HG03175 (cell line): ENCODE measurements at regions not wholly inside any gene's neighbourhood (a gene's known extent, or its start where the extent isn't known, plus 50 kb on each side); places are given as distances from the start of the nearest gene placed in this dataset.

ENCODE experiments used
- ATAC-seq: cut with Tn5 transposase; IDR thresholded peaks from one replicate; pipeline ENCODE4 v1.9.1; 2021; ENCODE audit warnings: mild to moderate bottlenecking, moderate library complexity; ENCODE audit not compliant: unreplicated experiment

- no peak for ATAC-seq
Observed at GRCh38 chr4:19455196-19455595, 796.5 kb upstream of the SLIT2 start.

DNA sequence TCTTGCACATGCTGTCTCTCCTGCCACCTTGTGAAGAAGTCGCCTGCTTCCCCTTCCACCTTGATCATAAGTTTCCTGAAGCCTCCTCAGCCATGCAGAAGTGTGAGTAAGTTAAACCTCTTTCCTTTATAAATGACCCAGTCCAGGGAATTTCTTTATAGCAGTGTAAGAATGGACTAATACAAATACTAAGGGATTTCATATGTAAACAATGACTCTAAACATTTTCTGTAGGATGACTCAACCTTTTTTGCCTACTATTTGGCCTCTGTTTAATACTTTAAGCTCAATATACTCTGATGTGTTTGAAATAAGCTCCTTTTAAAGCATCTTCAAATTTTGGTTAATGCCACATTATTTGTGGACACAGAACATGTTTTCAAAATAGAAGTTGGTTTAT lies 813.5 kb upstream of the SLIT2 start:
- no peak for ATAC-seq

- no peak for ATAC-seq
Observed at GRCh38 chr4:19437008-19437407, 814.7 kb upstream of the SLIT2 start.

GRCh38 chr4:19429684-19430083 lies 822.0 kb upstream of the SLIT2 start:
- ATAC-seq, result no peak

DNA sequence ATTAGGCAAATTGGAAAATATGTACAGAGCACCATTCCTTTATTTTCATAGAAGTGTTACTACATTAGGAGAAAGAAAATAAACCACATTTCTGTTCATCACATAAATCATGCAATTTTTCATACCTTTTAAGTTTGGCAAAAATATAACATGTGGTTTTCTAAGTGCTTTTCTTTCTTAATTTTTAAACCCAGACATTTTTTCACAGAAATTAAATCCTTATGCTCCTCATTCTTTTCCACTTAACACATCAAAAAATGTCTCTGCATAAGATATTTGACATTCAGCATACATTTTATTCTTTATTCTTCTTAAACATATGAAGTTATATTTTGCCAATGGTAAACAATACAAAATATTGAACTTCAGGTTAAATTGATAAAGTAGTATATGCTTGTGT lies 826.6 kb upstream of the SLIT2 start:
- ATAC-seq, result no peak

- no peak for ATAC-seq
Observed at GRCh38 chr4:19417256-19417655, 834.4 kb upstream of the SLIT2 start.

DNA sequence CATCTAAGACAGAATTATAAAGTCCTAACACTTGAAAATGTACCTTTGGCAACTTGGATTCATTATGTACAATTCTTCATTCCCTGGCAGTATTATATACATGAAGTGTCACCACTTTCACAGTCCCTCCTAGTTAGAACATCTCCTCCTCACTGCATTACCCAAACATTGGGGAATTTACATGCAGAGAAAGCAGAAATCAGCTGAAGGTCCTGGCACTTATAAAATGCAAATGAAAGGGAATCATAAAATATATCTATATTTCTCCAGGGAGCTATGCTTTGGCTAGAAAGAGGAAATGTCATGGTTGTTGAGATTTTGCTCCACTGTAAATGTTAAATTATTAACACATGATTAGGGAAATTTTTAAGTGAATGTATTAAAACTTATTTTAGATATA lies 835.6 kb upstream of the SLIT2 start:
- ATAC-seq, result no peak

DNA sequence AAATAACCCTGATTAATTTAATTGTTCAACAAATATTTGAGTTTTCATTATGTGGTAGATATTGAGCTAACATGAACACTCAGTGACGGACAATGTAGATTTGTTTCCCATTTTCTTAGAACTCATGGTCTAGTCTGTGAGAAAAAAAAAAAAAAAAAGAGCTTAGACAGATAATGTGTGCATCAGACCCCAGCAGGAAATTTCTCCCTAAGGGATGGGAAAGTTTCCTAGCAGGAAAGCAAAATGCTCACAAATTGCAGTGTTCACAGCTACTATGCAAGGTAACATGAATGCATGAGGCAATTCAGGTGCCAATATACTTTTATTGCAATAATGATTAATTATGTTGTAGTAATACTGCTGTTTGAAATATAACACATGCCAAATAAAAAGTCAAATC lies 843.2 kb upstream of the SLIT2 start:
- no peak for ATAC-seq

DNA sequence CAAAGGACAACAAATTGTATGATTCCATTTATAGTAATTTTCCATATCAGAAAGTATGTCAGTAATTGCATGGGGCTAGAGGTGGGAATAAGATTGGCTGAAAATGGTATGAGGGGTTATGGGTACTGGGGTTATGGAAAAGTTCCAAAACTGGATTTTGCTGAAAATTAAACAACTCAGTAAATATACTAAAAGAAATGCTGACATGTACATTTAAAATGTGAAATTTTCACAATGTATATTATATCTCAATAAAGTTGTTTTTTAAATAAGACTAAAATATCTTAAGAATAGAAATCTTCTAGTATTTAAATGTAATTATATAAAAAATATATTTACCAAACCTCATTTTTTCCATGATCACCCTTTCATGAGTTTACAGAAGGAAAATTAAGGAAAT lies 844.9 kb upstream of the SLIT2 start:
- ATAC-seq, result no peak

DNA sequence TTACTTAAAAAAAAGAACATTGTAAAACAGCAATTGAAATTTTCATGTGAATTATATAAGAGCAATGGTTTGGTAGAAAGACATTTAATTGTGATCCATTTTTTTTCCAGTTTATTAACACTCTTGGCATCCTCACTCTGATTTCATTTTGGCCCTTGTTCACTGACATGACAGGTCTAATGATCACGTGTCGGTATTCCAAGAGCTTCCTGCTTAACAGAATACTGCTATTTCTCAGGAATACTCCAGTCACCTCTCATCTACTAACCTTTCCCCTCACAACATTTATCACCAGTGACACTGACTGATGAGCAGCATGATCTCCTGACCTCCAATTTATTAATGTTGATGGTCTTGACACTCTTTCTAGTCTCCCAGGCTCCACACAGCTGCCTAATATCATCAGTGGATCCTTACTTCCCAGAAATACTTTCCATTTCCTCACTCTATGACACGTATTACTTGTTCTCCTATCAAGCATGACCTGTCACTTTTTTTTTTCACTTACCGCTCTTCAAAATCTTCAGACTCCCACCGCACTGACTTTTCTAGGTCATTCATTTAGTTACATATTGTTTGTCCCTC lies 847.8 kb upstream of the SLIT2 start:
- no peak for ATAC-seq

DNA sequence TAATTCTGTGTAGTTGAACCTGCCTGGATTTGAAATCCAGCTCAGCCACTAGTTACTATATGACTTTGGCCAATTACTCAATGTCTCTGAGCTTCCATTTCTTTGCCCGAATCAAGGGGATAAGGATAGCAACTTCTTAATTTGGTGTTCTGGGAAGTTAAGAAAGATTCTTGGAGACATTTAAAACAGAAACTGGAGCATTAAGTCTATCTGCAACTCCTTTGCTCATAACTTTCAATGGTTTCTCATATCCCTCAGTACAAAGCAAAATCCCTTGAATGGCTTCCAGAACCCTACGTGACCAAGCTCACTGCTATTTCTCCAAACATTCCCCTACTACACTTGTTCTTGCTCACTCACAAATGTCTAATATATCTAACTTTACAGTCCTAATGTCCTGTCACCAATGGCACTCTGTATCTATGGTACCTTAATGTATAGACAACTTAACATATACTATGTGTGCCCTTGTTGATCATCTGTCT lies 849.1 kb upstream of the SLIT2 start:
- no peak for ATAC-seq

GRCh38 chr4:19401301-19402080 lies 850.2 kb upstream of the SLIT2 start:
- no peak for ATAC-seq

GRCh38 chr4:19400820-19401219 lies 850.9 kb upstream of the SLIT2 start:
- no peak for ATAC-seq

GRCh38 chr4:19399001-19399400 lies 852.7 kb upstream of the SLIT2 start:
- no peak for ATAC-seq

- ATAC-seq, result no peak
Observed at GRCh38 chr4:19386786-19387185, 864.9 kb upstream of the SLIT2 start.

GRCh38 chr4:19382993-19383756 lies 868.5 kb upstream of the SLIT2 start:
- no peak for ATAC-seq

DNA sequence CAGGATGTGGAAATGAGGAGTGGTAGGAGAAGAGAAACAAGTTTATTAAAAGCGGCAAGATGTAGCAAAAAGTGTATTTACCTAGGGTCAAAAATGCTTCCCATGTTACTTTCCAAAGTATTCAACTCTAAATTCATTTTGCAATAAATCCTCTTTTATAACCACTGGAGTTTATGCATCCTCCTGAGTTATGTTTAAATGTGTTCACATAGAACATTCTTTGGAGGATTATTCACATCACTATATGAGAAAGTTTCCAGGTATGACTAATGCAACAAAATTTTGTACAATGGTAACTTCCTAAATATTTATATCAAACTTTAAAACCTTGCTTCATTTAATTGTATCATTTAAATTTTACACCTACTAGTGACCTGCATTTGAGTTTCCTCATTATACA lies 870.6 kb upstream of the SLIT2 start:
- no peak for ATAC-seq

- ATAC-seq, result no peak
Observed at GRCh38 chr4:19380600-19380999, 871.1 kb upstream of the SLIT2 start.

DNA sequence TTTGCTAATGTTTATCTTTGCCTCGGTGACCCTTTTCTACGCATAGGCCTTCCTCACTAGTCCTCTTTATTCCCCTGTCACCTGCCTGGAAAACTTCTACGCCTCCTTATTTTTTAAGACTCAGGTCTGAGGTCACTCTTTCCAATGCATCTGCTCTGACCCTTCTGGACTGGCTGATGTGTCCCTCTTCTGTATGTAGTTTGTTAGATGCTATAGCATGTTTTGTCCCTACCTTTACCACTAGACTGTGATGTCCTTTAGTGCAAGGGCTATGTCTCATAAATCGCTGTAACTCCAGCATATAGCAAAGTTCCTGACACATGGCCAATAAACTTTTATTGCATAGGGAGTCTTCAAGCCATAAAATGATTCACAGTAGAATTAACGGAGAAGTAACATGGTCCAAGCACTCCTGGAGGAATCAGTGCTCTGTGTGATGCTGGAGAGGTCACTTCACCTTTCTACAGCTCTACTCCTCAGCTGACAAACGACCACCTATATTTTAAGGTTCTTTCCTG lies 872.5 kb upstream of the SLIT2 start:
- no peak for ATAC-seq

DNA sequence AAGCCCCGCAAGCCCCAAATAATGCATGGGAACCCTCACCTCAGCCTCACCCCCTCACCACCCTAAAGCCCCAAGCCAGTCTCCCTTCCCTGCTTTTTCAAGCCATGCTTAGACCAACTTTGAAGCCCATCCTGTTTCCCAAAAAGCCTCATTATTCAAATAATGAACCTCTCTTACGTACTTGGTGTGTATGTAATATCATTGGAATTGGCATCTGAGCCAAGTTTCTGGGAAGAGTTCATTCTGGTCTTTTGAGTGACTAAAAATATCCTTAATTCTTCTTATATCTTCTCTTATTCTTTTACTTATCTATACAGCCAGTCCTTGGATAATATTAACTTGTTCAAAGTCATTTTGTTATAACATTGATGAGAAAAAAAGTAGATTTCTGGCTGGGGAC lies 875.8 kb upstream of the SLIT2 start:
- ATAC-seq, result no peak

DNA sequence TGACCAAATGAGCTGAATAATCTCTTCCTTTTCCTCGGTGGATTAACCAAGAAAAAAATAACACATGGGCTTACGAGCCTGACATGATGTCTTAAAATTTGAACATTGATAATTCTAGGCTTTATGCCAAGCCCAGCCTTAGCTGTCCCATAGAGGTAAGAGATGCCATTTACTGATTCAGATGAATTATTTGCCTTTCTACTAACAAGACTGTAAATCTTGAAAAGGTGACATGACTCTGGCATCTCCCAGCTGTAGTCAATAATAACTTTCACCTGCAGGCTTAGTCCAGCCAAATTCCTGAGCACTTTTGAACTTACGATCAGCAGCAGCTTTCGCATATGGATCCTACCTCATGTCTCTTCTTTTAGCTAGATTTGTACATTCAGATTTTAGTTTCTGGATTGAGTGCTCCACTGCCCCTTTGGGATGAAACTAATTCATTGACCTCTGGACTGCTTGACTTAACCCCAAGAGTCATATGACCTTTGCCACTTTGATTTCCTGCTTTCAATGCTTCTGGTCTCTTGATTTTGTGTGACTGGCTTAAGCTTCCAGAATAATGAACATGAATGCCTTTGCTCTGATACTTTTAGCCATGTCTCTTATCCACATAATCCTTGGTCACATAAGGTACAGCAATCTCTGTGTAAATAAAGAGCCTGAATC lies 876.4 kb upstream of the SLIT2 start:
- no peak for ATAC-seq
